ENCODE measurements at regions not wholly inside any gene's neighbourhood (a gene's known extent, or its start where the extent isn't known, plus 50 kb on each side); places are given as distances from the start of the nearest gene placed in this dataset.

GRCh38 chr5:2320611-2321010, 430.9 kb downstream of the IRX2 start:
- TF ChIP-seq CTCF (IDR thresholded peaks at IDR 0.05; ENCODE audit: low read depth, low read length, missing control alignments) = no peak
- DNase-seq (ENCODE audit: extremely low read depth, low read depth) = no peak
- H3K4me3 ChIP-seq (replicated peaks; ENCODE audit: low read depth, low read length) = no peak overlapping the region

GRCh38 chr5:2317540-2317939, 433.9 kb downstream of the IRX2 start:
- TF ChIP-seq CTCF (IDR thresholded peaks at IDR 0.05; ENCODE audit: low read depth, low read length, missing control alignments) = no peak
- no peak overlapping the region for H3K4me3 ChIP-seq (replicated peaks; ENCODE audit: low read depth, low read length)
- DNase-seq (ENCODE audit: extremely low read depth, low read depth) = no peak

- no peak for DNase-seq (ENCODE audit: extremely low read depth, low read depth)
- no peak for TF ChIP-seq CTCF (IDR thresholded peaks at IDR 0.05; ENCODE audit: low read depth, low read length, missing control alignments)
- H3K4me3 ChIP-seq (replicated peaks; ENCODE audit: low read depth, low read length) = no peak overlapping the region
Observed at GRCh38 chr5:2311851-2312250, 429.1 kb upstream of the IRX4 start.

GRCh38 chr5:2310946-2311345, 428.2 kb upstream of the IRX4 start:
- no peak overlapping the region for H3K4me3 ChIP-seq (replicated peaks; ENCODE audit: low read depth, low read length)
- no peak for TF ChIP-seq CTCF (IDR thresholded peaks at IDR 0.05; ENCODE audit: low read depth, low read length, missing control alignments)
- DNase-seq (ENCODE audit: extremely low read depth, low read depth) = no peak

GRCh38 chr5:2307631-2308030, 424.9 kb upstream of the IRX4 start:
- DNase-seq (ENCODE audit: extremely low read depth, low read depth) = no peak
- TF ChIP-seq CTCF (IDR thresholded peaks at IDR 0.05; ENCODE audit: low read depth, low read length, missing control alignments) = no peak
- H3K4me3 ChIP-seq (replicated peaks; ENCODE audit: low read depth, low read length) = no peak overlapping the region

- TF ChIP-seq CTCF (IDR thresholded peaks at IDR 0.05; ENCODE audit: low read depth, low read length, missing control alignments) = no peak
Observed at GRCh38 chr5:2306711-2307110, 424.0 kb upstream of the IRX4 start.

GRCh38 chr5:2303431-2304100, 420.8 kb upstream of the IRX4 start:
- TF ChIP-seq CTCF (IDR thresholded peaks at IDR 0.05; ENCODE audit: low read depth, low read length, missing control alignments) = no peak
- H3K4me3 ChIP-seq (replicated peaks; ENCODE audit: low read depth, low read length) = no peak overlapping the region
- no peak for DNase-seq (ENCODE audit: extremely low read depth, low read depth)

More at GRCh38 chr5:2306711-2307110, 424.0 kb upstream of the IRX4 start:
- no peak for DNase-seq (ENCODE audit: extremely low read depth, low read depth)
- no peak overlapping the region for H3K4me3 ChIP-seq (replicated peaks; ENCODE audit: low read depth, low read length)
